ELR (cell line): ENCODE measurements at regions not wholly inside any gene's neighbourhood (a gene's known extent, or its start where the extent isn't known, plus 50 kb on each side); places are given as distances from the start of the nearest gene placed in this dataset.
"Not testable (repeated sequence)": the region's sequence is repeated elsewhere in the genome, so short reads cannot be mapped to it uniquely, and the experiment has no call there.

ENCODE experiments used
- DNase-seq: peaks from one replicate; pipeline ENCODE4 v3.0.0-alpha.2; 2015; ENCODE audit warnings: low read depth

DNA sequence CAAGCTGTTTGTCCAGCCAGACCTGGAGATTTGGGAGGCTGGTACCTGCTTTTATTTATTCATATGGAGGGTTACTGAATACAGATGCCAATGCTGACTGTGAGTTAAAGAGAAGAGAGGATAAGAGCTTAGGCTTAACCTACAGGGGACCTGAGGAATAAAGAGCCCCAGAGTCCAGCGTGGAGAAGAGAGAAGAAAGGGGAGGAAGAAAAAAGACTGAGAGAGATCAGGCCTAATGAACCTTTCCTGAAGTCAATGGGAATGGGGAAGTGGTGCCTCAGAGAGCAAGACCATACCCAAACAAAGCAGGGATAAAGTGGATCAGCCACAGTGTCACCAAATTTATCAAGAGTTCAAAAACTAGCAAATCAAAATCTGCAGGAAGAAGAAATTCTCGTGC is 348.6 kb upstream of the KCNH7 start:
- no peak for DNase-seq

DNA sequence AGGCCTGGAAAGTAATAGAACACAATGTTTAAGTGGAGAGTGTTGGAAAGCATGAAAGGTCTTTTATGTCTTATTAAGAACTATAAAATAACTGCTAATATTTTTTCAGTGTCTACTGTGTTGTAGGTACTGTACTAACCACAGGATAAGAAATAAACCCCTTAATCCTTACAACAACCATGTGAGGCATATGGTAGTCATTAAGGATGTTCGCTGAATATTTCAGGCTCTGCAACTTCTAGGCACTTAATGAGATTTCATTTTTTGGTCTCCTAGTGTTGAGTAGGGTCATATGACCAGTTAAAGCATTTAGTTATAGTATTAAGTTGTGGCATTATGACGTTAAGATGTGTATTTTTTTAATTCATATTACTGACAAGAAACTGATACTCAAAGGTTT is 346.6 kb upstream of the KCNH7 start:
- no peak for DNase-seq

DNA sequence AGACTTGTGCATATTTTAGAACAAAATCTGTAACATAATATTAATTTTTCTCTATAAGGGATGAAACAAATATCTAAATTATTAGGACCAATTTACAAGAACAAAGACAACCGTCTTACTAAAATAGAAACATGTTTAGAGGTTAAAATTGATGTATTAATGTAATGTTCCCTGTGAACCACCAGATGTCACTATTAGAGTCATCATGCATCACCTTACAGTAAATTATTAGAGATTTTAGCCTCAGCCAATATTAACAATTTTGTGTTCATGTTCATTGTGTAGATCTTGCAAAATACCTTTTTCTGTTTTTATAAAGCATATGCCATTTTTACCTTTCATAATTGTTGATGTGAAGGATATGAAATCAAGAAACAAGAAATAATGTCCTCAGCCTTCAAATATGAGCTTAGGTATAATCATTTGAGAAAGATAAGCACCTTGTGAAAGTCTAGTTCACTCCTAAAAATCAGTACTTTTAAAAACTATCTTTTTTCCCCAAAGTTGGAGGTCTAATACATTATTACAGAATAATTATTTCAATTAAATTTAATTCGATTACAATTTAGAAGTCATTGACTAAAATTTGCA is 344.3 kb upstream of the KCNH7 start:
- DNase-seq, result peak; percentile 50

DNA sequence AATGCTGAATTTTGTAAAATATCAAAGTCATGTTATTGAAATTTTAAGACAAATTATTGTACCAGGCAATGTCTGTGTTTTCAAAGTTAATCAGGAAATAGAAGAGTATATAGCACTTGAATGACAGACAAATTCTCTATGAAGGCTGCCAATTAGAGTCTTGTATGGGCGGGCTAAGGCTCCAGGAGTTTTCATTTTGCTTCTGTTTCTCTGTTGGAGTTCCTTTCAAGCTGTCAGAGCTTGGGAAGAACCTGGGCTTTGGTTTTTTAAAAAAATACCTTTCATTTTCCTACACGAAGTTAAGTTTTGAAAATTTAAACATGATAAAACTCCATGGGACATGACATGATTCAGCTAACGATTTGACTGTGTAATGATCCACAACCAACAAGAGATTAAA is 339.0 kb upstream of the KCNH7 start:
- no peak for DNase-seq

DNA sequence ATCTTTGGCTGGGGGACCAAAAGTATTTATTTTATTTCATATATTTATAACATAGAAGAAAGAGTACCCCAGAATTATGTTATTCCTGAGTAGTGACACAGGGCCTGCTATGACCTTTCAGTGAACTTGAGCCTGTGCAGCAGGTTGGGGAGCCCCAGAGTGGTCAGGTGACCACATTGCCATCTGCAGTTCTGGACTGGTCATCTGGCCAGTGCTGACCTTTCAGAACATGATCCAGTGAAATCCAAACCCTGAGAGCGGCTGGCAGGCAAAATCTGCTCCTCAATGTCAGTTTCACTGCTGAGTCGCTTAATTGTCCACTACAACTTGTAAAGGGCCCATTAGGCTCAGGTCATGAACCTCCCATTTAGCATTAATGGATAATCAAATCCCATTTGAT is 336.7 kb upstream of the KCNH7 start:
- DNase-seq, result no peak

DNA sequence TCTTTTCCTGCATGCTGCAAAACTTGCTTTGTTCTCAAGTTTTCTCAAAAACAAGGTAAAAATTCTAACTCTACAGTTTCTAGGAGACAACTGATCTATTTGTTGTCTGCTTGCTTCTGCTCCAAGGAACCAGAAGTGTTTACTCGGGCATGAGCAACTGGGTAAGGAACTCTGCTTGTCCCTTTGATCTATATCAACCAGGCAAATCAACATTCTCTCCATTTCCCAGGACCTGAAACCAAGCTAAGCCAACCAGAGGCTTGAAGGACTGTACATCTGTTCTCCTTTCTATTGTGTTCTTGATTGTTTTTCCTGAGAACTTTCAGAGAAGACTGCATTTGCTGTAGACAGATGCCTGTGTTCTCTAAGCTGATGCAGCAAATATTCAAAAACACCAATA is 335.0 kb upstream of the KCNH7 start:
- DNase-seq, result no peak

DNA sequence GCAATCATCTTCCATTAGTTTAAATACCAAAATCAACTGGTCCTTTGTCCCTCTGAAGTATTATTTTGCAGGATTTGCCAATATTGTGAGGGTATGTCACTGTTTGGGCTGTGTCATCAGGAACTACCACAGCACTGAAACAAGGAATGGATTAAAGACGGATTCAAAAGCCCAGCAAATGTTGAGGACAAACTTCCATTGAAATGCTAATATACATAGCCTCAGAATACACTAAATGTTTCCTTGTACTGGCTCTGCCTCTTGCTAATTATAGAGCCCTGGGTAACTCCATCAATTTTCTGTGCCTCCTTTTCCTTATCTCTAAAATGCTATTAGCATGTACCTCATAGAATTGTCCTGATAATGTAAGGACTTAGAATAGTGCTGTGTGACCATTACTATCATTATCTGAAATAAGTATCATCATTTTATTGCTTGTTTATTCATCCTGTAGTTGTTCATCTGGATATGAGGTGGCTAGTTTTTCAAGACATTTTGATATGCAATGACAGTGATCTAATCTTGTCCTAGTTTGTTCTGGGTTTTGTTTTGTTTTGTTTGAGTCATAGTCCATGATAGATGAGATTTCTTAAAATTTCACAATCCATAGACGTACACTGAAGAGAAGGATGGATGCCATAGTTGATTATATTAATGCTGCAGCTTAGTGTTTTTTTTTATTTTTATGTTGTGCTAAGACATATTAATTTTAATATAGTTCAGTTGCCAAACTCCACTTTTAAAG is 333.4 kb upstream of the KCNH7 start:
- peak; percentile 20 for DNase-seq

DNA sequence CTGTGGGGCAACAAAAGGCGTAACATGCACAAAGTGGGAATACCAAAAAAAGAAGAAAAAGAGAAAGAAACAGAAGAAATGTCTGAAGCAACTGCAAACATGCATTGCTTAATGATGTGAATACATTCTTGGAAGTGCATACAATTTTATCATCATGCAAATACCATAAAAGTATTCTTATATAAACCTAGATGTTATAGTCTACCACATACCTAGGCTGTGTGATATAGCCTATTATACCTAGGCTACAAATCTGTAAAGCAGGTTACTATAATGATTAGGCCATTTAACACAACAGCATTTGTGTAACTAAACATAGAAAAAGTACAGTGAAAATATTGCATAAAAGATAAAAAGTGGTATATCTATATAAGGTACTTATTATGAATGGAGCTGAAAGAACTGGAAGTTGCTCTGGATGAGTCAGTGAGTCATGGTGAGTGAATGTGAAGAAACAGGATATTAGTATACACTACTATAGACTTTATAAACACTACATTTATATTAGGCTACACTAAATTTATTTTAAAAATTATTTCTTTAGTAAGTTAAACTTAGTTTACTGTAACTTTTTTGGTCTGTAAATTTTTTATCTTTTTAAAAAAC is 319.4 kb upstream of the KCNH7 start:
- peak; percentile 87 for DNase-seq

DNA sequence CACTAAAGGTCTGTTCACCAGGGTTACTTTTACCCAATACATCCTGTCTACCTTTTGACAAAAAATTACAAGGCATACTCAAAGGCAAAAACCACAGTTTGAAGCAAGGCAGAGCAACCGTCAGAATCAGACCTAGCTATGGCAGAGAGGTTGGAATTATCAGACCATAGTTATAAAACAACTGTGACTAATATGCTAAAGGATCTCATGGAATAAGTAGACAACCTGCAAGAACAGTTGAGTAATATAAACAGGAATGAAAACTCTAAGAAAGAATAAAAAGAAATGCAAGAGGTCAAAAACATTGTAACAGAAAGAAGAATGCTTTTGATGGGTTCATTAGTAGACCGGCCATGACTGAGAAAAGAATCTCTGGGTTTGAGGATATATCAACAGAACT is 318.8 kb upstream of the KCNH7 start:
- peak; percentile 76 for DNase-seq

DNA sequence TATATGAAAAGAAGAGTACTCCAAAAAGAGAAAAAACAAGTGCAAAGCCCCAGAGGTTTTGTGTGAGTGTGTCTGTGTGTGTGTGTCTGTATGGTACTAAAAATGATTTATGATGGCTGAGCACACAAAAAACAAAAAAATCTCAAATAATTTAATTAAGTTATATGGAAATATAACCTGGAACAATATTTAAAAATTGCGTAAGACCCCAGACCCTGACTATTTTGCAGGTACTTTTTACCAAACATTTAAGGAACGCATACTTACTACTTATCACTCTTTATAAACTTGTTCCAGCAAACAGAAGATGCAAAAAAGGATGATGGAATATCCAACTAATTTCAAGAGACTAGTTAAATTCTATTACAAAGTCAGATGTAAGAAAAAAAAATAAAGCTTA is 317.4 kb upstream of the KCNH7 start:
- DNase-seq, result no peak

DNA sequence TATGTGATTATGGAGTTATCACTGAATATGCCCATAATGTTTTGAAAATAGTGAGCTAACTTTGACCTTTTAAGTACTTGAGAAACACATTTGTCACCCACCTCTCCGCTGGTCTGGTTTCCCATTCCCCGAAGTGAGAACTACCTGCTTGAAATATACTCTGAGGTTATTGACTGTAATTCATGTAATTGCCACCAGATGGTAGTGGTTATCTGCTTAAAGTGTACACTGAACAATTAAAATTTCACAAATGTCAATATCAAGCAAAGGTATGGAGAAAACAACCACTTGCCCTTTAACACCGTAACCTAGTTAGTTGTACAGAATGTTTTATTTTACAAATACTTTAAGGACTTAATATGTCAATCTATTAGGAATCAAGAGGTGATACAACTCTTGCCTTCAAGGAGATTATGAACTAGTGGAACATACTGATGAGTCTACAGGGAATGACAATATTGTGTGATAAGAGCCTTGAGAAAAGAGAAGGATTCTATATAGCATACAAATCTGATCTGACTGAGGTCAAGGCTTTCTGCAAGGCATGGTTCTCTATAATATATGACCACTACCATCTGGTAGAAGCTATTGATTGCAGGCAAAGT is 316.8 kb upstream of the KCNH7 start:
- DNase-seq, result peak; percentile 63

DNA sequence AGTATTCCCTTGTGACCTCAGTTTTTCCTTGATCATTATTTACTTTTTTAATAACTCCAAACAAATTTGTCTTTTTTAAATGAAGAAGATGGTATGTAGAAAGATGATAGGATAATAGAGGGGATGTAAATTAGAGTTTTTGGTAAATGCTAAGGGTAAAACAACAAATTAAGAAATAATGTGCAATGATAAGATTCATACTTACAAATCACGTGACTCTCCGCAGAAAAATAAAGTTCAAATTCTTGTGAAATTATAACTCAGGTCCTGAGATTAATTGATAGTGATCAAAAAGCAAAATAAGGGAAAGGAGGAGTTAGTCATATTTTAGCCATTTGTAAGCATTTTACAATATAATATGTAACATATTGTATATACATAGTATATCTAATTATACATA is 304.1 kb upstream of the KCNH7 start:
- DNase-seq, result no peak

DNA sequence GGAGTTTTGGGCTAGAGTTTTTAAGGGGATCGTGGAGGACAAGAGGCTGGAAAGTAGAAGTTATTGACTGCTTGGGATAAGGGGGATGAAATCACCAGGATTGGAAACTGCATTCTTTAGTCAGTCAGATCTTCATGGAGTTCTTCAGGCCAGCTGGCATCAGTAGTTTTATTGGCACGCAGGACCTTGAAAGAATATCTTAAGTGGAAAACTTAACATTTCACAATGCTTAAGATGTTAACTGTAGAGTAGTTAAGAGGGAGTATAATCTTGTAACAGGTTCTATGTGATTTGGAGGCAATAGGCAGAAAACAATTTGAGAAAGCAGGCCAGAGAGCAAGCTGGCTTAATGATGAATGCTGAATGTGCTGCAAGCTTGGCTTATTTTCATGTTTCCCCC is 300.4 kb upstream of the KCNH7 start:
- DNase-seq, result no peak

DNA sequence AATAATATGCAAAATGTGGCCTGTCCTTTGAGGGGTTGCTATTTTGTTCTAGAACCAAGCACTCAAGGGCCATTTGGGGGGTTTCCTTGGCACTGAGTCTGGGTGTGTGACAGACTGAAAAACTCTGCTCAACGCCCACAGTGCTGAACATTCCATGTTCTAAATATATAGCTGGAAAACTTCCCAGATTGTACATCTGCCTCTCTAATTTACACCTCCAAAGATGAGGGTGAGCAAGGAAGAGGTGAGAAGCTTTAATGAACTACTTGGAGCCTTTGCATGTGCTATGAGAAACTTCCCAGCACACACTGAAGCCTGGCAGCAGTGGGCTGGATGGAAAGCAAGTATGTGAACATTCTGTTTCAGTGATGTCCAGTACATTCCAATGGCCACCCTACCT is 296.7 kb upstream of the KCNH7 start:
- no peak for DNase-seq

DNA sequence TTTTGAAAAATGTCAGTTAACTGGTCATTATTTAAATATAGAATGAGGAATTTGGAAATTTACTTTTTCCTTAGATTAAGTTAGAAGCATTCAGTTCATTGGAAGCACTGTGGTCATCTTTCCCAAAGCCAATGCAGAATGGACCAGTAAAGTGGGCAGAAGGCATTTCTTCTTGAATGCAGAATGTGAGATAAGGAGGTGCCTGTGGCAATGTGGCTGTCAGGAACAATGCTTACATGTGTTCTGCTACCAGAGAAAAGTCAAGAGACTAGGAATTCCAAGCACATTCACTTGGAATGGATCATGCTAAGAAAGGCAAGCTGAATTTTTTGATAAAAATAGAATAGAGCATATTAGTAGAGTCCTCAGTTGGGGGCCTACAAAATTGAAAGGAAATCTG is 295.0 kb upstream of the KCNH7 start:
- no peak for DNase-seq

DNA sequence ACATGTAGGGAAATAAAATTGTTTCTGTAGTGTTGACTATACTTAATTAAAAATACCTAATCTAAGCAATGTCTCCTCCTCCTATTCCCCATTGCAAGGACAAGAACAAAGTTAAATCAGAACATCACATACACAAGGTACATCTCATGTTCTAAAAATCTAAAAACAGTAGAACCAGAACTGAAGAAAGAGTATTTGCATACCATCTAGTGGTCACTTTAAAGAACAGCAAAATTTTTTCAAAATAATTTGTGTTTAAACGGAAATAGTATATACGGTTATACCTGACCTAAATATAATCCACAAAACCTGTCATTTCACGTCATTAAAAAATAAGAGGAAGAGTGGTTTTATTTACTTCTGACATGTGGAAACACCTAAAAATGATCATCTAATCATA is 294.3 kb upstream of the KCNH7 start:
- peak; percentile 57 for DNase-seq

DNA sequence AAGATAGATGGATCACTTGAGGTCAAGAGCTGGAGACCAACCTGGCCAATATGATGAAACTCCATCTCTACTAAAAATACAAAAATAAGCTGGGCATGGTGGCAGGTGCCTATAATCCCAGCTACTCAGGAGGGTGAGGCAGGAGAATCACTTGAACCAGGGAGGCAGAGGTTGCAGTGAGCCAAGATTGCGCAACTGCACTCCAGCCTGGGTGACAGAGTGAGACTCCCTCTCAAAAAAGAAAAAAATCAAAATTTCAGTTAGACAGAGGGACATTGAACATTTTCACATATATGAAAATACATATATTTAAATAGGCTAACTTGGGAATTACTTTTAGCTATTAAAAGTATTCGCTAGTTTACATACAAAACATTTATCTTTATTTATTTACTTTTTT is 293.6 kb upstream of the KCNH7 start:
- not testable (repeated sequence) for DNase-seq

DNA sequence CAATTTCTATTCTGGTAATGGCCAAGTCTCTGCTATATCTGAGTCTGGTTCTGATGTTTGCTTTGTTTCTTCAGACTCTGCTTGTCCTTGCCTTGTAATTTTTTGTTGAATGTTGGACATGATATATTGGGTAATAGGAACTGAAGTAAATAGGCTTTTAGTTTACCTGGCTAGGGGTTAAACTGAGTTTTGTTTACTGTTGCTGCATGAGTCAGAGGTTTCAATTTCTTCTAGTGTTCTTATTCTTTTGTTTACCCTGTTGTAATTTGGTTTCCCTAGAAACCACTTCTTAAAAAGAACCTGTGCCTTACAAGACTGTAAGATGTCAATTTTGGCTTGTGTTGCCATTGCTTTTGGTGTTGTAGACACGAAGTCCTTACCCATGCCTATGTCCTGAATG is 285.0 kb upstream of the KCNH7 start:
- no peak for DNase-seq

DNA sequence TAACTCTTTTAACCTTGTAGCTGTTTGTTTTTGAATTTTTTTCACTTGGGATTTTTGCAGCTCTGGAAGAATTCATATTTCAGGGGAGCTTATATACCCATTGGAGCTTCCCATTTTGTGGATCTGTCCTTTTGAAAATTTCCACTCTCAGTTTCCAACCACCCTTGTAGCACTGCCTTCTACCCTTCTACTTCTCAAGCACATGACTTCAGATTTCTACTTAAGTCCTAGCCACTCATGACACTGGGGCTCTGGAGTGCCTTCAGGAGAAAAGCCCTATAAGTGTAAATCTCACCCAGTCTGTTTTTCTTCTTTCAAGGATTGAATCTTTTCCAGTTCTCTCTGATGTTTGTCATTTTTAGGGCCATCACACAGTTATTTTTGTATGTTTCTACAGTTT is 283.7 kb upstream of the KCNH7 start:
- DNase-seq, result no peak

DNA sequence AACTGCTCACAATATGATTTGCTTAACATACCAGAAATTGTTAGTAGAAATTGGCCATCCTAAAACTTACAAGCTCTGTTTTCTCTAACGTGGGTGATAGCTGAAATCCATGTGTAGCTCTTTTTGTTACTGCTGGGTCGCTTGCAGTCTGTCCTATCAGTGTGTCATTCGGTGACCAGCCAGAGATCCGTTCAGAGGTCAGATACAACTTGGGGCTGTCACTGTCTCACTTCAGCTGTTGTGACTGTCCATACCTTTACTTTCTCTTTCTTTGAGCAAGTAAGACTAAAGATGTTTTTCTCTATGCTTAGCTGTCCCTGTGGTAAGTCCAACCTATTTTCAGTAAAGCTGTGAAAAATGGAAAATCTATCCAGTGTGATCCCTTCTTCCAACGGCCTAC is 282.9 kb upstream of the KCNH7 start:
- DNase-seq, result no peak

DNA sequence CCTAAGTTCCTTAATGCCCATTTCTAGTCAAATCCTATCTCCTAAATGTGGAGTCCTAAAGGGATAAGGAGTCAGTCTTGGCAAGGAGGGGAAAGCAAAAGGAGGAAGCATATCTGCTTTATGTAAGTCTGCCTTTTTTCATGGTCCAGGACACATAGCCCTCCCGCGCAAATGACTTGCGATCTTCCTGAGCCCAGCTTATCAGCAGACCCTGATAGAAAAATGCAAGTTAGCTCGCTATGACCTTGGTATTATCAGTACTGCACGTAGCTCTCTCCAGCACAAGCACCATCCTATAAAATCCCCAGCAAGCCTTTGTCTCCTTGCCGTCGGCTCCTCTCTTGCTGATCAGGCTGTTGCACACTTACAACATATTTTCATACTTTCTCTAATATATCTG is 281.4 kb upstream of the KCNH7 start:
- no peak for DNase-seq

DNA sequence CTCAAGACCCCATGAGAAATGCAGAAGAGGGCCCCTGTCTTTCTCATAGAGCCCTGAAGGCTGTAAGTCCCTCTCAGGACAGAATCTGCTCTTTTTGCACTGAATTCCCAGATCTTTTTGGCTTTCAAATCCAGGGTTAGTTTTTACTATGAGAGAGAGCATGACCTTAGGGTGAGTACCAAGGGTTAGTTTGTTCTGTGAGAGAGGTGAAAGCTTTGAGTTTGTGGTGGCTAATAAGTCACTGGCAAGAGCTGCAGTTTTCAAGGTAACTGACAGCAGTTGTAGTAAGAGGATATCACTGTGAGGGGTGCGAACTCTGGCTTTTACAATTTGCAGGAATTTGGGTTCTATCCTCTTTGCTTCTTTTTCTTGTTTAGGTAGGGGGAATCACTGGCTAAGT is 248.4 kb upstream of the KCNH7 start:
- DNase-seq, result no peak

DNA sequence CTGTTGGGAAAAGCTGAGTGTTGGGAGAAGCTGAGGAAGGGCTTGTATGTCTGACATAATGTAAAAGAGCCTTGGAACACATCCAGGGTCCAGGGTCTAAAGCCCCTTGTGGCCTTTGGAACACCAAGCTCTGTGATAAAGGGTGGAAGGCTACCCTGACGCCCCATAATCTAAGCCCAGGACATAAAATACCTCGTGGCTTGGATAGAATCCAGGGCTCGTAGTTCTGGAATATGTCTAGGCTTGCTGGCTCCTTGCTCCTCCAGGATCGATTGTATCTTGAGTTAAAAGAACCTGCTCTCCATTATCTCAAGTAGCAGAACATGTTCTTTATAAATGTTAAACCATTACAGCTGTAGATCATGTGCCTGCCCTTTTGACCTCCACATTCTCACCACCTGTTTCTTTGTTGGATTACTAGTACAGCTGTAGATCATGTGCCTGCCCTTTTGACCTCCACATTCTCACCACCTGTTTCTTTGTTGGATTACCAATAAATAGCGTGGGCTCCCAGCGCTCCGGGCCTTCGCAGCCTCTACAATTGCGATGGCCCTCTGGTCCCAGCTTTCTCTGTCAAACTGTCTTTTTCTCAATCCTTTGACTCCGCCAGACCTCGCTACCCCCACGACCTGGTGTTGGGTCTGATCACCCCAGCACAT is 246.9 kb upstream of the KCNH7 start:
- not testable (repeated sequence) for DNase-seq
